Kidney (tissue), 13 donors: ENCODE measurements at regions not wholly inside any gene's neighbourhood (a gene's known extent, or its start where the extent isn't known, plus 50 kb on each side); places are given as distances from the start of the nearest gene placed in this dataset.
"Not testable (repeated sequence)": the region's sequence is repeated elsewhere in the genome, so short reads cannot be mapped to it uniquely, and the experiment has no call there.

Experiments used
- DNase-seq, 5 donors: peaks; one replicate each; pipeline ENCODE4 v3.0.0-alpha.2; 2013 to 2020
- FAIRE-seq: peaks from 2 replicates; lab custom pipeline; 2012; peaks lifted over from hg19 to GRCh38; lab: Jason Lieb, UNC
- H3K27ac ChIP-seq, 2 donors: one replicate each; pipeline ENCODE4 v1.7.0; 2013; ENCODE audit warnings: low read depth in 2 of 2, low read length in 2 of 2, inconsistent platforms in 1 of 2
- H3K27me3 ChIP-seq: one replicate; pipeline ENCODE4 v1.7.1; 2013; ENCODE audit warnings: low read length, inconsistent platforms; ENCODE audit not compliant: control insufficient read depth, insufficient read depth
- H3K36me3 ChIP-seq, 3 donors: one replicate each; pipeline versions ENCODE4 v1.7.0 to v1.7.1; 2013; ENCODE audit warnings: low read length in 3 of 3, control low read depth in 1 of 3, inconsistent platforms in 1 of 3; ENCODE audit not compliant: insufficient read depth in 3 of 3, control insufficient read depth in 2 of 3
- H3K4me1 ChIP-seq, 3 donors: one replicate each; pipeline versions ENCODE4 v1.7.0 to v1.7.1; 2013; ENCODE audit warnings: low read length in 3 of 3, inconsistent platforms in 1 of 3, low read depth in 1 of 3; ENCODE audit not compliant: control insufficient read depth in 2 of 3, insufficient read depth in 2 of 3
- H3K4me3 ChIP-seq, 3 donors: one replicate each; pipeline versions ENCODE4 v1.7.0 to v1.8.1; 2013; ENCODE audit warnings: low read length in 3 of 3, control low read depth in 1 of 3, inconsistent platforms in 1 of 3
- H3K9ac ChIP-seq, 3 donors: one replicate each; pipeline versions ENCODE4 v1.7.0 to v1.7.1; 2013; ENCODE audit warnings: low read length in 3 of 3, control low read depth in 1 of 3, inconsistent platforms in 1 of 3
- H3K9me3 ChIP-seq, 3 donors: one replicate each; pipeline versions ENCODE4 v1.7.0 to v1.7.1; 2013; ENCODE audit warnings: low read length in 3 of 3, control low read depth in 1 of 3, inconsistent platforms in 1 of 3; ENCODE audit not compliant: control insufficient read depth in 2 of 3, insufficient read depth in 1 of 3
- CTCF ChIP-seq: IDR thresholded peaks from 3 replicates; pipeline ENCODE4 v1.5.1; 2012; ENCODE audit warnings: mild to moderate bottlenecking, moderate library complexity, borderline replicate concordance; ENCODE audit not compliant: insufficient read depth; ENCODE audit errors: extremely low read depth
- intact Hi-C: fragments of 100-400 bp; cut with DNase I; formaldehyde crosslinking; loops from one replicate; pipeline ENCODE4 v1.11.1; 2022
- donor health status: control.
- donor health status: control.
- donor health status: control.
- donor health status: control.
- donor health status: control.
- donor health status: DM: yes; HTN: yes; CAD: no.
- donor health status: Normal renal cell carcinoma (clear cell type).

GRCh38 chr19:28612275-28612769 is 600.6 kb downstream of the UQCRFS1 start:
- Histone ChIP-seq H3K36me3 (no peaks in the 10 kb centered on the region), H3K4me3 (no peak overlapping the region), H3K9ac (no peak overlapping the region), H3K27ac (no peak overlapping the region), H3K27me3 (no peaks in the 10 kb centered on the region), H3K4me1 (no peaks in the 10 kb centered on the region), H3K9me3 (peaks cover 0 to 8% (median 0%) of the 10 kb centered on the region in 3 donors)
- DNase-seq, result no peak
- no peak for FAIRE-seq
- no peak for TF ChIP-seq CTCF
- intact Hi-C loops, result no loop called here

GRCh38 chr19:28611227-28611914 is 601.6 kb downstream of the UQCRFS1 start:
- intact Hi-C loops, H3K9ac ChIP-seq, H3K9me3 ChIP-seq, DNase-seq, H3K27ac ChIP-seq, H3K27me3 ChIP-seq, H3K4me1 ChIP-seq, H3K36me3 ChIP-seq, H3K4me3 ChIP-seq, FAIRE-seq: not testable (repeated sequence)

- H3K27me3 ChIP-seq, result no peaks in the 10 kb centered on the region
- TF ChIP-seq CTCF, result no peak
- intact Hi-C loops, result no loop called here
- FAIRE-seq, result no peak
- no peak overlapping the region for H3K9ac ChIP-seq
- peaks cover 0 to 16% (median 0%) of the 10 kb centered on the region in 3 donors for H3K9me3 ChIP-seq
- H3K4me3 ChIP-seq, result no peak overlapping the region
- H3K27ac ChIP-seq, result no peak overlapping the region
- H3K4me1 ChIP-seq, result no peaks in the 10 kb centered on the region
- DNase-seq, result no peak
- no peaks in the 10 kb centered on the region for H3K36me3 ChIP-seq
Measured at GRCh38 chr19:28610731-28611130, 602.2 kb downstream of the UQCRFS1 start.

GRCh38 chr19:28609944-28610343 is 603.0 kb downstream of the UQCRFS1 start:
- H3K4me1 ChIP-seq, result peaks cover 0 to 4% (median 0%) of the 10 kb centered on the region in 3 donors
- FAIRE-seq (no peak), DNase-seq (no peak)
- H3K4me3 ChIP-seq, result no peak overlapping the region
- no peak overlapping the region for H3K27ac ChIP-seq
- no peak overlapping the region for H3K9ac ChIP-seq
- intact Hi-C loops, result no loop called here
- H3K36me3 ChIP-seq, result no peaks in the 10 kb centered on the region
- TF ChIP-seq CTCF, result no peak
- H3K27me3 ChIP-seq, result no peaks in the 10 kb centered on the region
- peaks cover 0 to 16% (median 0%) of the 10 kb centered on the region in 3 donors for H3K9me3 ChIP-seq
